BJ (cell line): ENCODE measurements at regions not wholly inside any gene's neighbourhood (a gene's known extent, or its start where the extent isn't known, plus 50 kb on each side); places are given as distances from the start of the nearest gene placed in this dataset.

Experiments used
- CTCF ChIA-PET: fragments of 350-600 bp; formaldehyde crosslinking; extraction: SDS; loops from one replicate; lab custom pipeline; 2021; ENCODE audit warnings: antibody characterized with exemption, inconsistent platforms; lab: Yijun Ruan, JAX
- POLR2A ChIA-PET: fragments of 300-600 bp; sonication (Branson Sonifier 250); formaldehyde crosslinking; extraction: SDS; loops from one replicate; lab custom pipeline; 2021; ENCODE audit warnings: antibody characterized with exemption; lab: Charles Lee
- DNase-seq: peaks from one replicate; pipeline ENCODE4 v3.0.0-alpha.2; 2011; ENCODE audit warnings: low read depth
- H3K27me3 ChIP-seq: 2 replicates; pipeline ENCODE4 v1.6.0; 2011; ENCODE audit warnings: low read length; ENCODE audit not compliant: control insufficient read depth, insufficient read depth
- H3K36me3 ChIP-seq: 2 replicates; pipeline ENCODE4 v1.5.1; 2011; ENCODE audit warnings: low read length; ENCODE audit not compliant: control insufficient read depth, insufficient read depth
- H3K4me3 ChIP-seq: 2 replicates; pipeline ENCODE4 v1.5.1; 2011; ENCODE audit warnings: low read depth, mild to moderate bottlenecking, control low read depth, low read length
- CTCF ChIP-seq: IDR thresholded peaks from 2 replicates; pipeline ENCODE4 v1.5.1; 2011; ENCODE audit warnings: low read depth, mild to moderate bottlenecking, control low read depth, inconsistent platforms, low read length, moderate library complexity; ENCODE audit not compliant: insufficient read depth

GRCh38 chr12:84656705-84657104 is 255.9 kb downstream of the SLC6A15 start:
- ChIA-PET CTCF (interaction anchor here (0.6 kb wide), 1 partner anchor 15 kb away, joined by 3 read pairs; no protein-coding TSS in a partner anchor), POLR2A (no interaction called here)
- Histone ChIP-seq H3K36me3 (no peaks in the 10 kb centered on the region), H3K4me3 (no peak overlapping the region), H3K27me3 (no peaks in the 10 kb centered on the region)
- no peak for TF ChIP-seq CTCF
- no peak for DNase-seq

GRCh38 chr12:84653482-84653881 is 259.1 kb downstream of the SLC6A15 start:
- POLR2A ChIA-PET: no interaction called here
- Histone ChIP-seq H3K27me3 (no peaks in the 10 kb centered on the region), H3K36me3 (no peaks in the 10 kb centered on the region), H3K4me3 (no peak overlapping the region)
- CTCF ChIA-PET: no interaction called here
- no peak for DNase-seq
- no peak for TF ChIP-seq CTCF

GRCh38 chr12:84648425-84648824 is 264.2 kb downstream of the SLC6A15 start:
- no peaks in the 10 kb centered on the region for H3K27me3 ChIP-seq
- no peak for DNase-seq
- TF ChIP-seq CTCF: no peak
- H3K36me3 ChIP-seq: no peaks in the 10 kb centered on the region
- H3K4me3 ChIP-seq: no peak overlapping the region
- CTCF ChIA-PET: interaction anchor here (0.8 kb wide), 1 partner anchor 33 kb away, joined by 3 read pairs; no protein-coding TSS in a partner anchor
- POLR2A ChIA-PET: interaction anchor here (0.5 kb wide), 1 partner anchor 98 kb away, joined by 3 read pairs; no protein-coding TSS in a partner anchor

- no peak for DNase-seq
- ChIA-PET POLR2A (no interaction called here), CTCF (no interaction called here)
- H3K4me3 ChIP-seq: no peak overlapping the region
- TF ChIP-seq CTCF: no peak
- no peaks in the 10 kb centered on the region for H3K27me3 ChIP-seq
- H3K36me3 ChIP-seq: no peaks in the 10 kb centered on the region
Measured at GRCh38 chr12:84644908-84645307, 267.7 kb downstream of the SLC6A15 start.

GRCh38 chr12:84643993-84644392 is 268.6 kb downstream of the SLC6A15 start:
- DNase-seq: no peak
- ChIA-PET POLR2A (no interaction called here), CTCF (no interaction called here)

More at GRCh38 chr12:84643993-84644392, 268.6 kb downstream of the SLC6A15 start:
- Histone ChIP-seq H3K27me3 (no peaks in the 10 kb centered on the region), H3K4me3 (no peak overlapping the region), H3K36me3 (no peaks in the 10 kb centered on the region)
- no peak for TF ChIP-seq CTCF
